ENCODE measurements at regions not wholly inside any gene's neighbourhood (a gene's known extent, or its start where the extent isn't known, plus 50 kb on each side); places are given as distances from the start of the nearest gene placed in this dataset.

- TF ChIP-seq, protein P1, sequence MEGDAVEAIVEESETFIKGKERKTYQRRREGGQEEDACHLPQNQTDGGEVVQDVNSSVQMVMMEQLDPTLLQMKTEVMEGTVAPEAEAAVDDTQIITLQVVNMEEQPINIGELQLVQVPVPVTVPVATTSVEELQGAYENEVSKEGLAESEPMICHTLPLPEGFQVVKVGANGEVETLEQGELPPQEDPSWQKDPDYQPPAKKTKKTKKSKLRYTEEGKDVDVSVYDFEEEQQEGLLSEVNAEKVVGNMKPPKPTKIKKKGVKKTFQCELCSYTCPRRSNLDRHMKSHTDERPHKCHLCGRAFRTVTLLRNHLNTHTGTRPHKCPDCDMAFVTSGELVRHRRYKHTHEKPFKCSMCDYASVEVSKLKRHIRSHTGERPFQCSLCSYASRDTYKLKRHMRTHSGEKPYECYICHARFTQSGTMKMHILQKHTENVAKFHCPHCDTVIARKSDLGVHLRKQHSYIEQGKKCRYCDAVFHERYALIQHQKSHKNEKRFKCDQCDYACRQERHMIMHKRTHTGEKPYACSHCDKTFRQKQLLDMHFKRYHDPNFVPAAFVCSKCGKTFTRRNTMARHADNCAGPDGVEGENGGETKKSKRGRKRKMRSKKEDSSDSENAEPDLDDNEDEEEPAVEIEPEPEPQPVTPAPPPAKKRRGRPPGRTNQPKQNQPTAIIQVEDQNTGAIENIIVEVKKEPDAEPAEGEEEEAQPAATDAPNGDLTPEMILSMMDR (conservative IDR thresholded peaks at IDR 0.05; ENCODE audit: low read depth, low read length), result no peak
- TF ChIP-seq SMC3 (IDR thresholded peaks at IDR 0.05; ENCODE audit: low read depth, low read length) (no peak), RCOR1 (IDR thresholded peaks at IDR 0.05; ENCODE audit: insufficient replicate concordance, low read length) (no peak), POLR2A (IDR thresholded peaks at IDR 0.05; ENCODE audit: low read depth, low read length) (no peak), BHLHE40 (IDR thresholded peaks at IDR 0.05; ENCODE audit: low read depth, low read length) (no peak), USF2 (IDR thresholded peaks at IDR 0.05; ENCODE audit: low read depth, low read length) (no peak), CEBPB (IDR thresholded peaks at IDR 0.05; ENCODE audit: low read depth, low read length) (no peak), MAZ (IDR thresholded peaks at IDR 0.05; ENCODE audit: borderline replicate concordance, low read depth, low read length) (no peak)
Measured at GRCh38 chr7:121761399-121761798, 111.6 kb upstream of the PTPRZ1 start.

All from IMR-90 (cell line).